Activated naive CD4-positive, alpha-beta T cell treated with anti-CD3 and anti-CD28 coated beads, Interleukin-2, amount 10 ng/mL, durations not matched to agents 7 days and 5 days (primary cell): ENCODE measurements at regions not wholly inside any gene's neighbourhood (a gene's known extent, or its start where the extent isn't known, plus 50 kb on each side); places are given as distances from the start of the nearest gene placed in this dataset.

Source experiments
- CTCF ChIA-PET: fragments of 350-600 bp; sonication (Branson Sonifier 250); formaldehyde crosslinking; loops from one replicate; lab custom pipeline; 2021; ENCODE audit warnings: antibody characterized with exemption; lab: Charles Lee
- DNase-seq: peaks from one replicate; pipeline ENCODE4 v3.0.0-alpha.2; 2020
- H3K27ac Mint-ChIP-seq: one replicate; pipeline ENCODE4 v1.8.0; 2021; ENCODE audit warnings: mild to moderate bottlenecking, moderate library complexity, mixed read lengths
- H3K27me3 Mint-ChIP-seq: one replicate; pipeline ENCODE4 v1.8.0; 2021; ENCODE audit warnings: mild to moderate bottlenecking, mixed read lengths
- H3K36me3 Mint-ChIP-seq: one replicate; pipeline ENCODE4 v1.8.0; 2021; ENCODE audit warnings: mixed read lengths
- H3K4me1 Mint-ChIP-seq: one replicate; pipeline ENCODE4 v1.8.0; 2021; ENCODE audit warnings: mixed read lengths
- H3K4me3 Mint-ChIP-seq: one replicate; pipeline ENCODE4 v1.8.0; 2021; ENCODE audit warnings: mild to moderate bottlenecking, moderate library complexity, mixed read lengths
- H3K9me3 Mint-ChIP-seq: one replicate; pipeline ENCODE4 v1.8.0; 2021; ENCODE audit warnings: mixed read lengths

GRCh38 chr4:3715855-3716630 is 50.1 kb upstream of the ADRA2C start:
- Mint-ChIP-seq H3K4me3 (no peak overlapping the region), H3K27ac (no peak overlapping the region), H3K36me3 (no peaks in the 10 kb centered on the region), H3K4me1 (no peaks in the 10 kb centered on the region), H3K9me3 (peaks cover 6% of the 10 kb centered on the region), H3K27me3 (peaks cover 4% of the 10 kb centered on the region)
- CTCF ChIA-PET: no interaction called here
- no peak for DNase-seq

- H3K9me3 Mint-ChIP-seq: peaks cover 6% of the 10 kb centered on the region
- no peaks in the 10 kb centered on the region for H3K36me3 Mint-ChIP-seq
- peaks cover 3% of the 10 kb centered on the region for H3K27me3 Mint-ChIP-seq
- DNase-seq: no peak
- no peak overlapping the region for H3K4me3 Mint-ChIP-seq
- no peak overlapping the region for H3K27ac Mint-ChIP-seq
- no peaks in the 10 kb centered on the region for H3K4me1 Mint-ChIP-seq
- CTCF ChIA-PET: no interaction called here
Measured at GRCh38 chr4:3715061-3715854, 50.9 kb upstream of the ADRA2C start.

- Mint-ChIP-seq H3K4me3 (no peak overlapping the region), H3K4me1 (no peaks in the 10 kb centered on the region), H3K9me3 (peaks cover 6% of the 10 kb centered on the region), H3K36me3 (no peaks in the 10 kb centered on the region), H3K27me3 (no peaks in the 10 kb centered on the region), H3K27ac (no peak overlapping the region)
- no peak for DNase-seq
- CTCF ChIA-PET: no interaction called here
Measured at GRCh38 chr4:3714642-3715001, 51.6 kb upstream of the ADRA2C start.

DNA sequence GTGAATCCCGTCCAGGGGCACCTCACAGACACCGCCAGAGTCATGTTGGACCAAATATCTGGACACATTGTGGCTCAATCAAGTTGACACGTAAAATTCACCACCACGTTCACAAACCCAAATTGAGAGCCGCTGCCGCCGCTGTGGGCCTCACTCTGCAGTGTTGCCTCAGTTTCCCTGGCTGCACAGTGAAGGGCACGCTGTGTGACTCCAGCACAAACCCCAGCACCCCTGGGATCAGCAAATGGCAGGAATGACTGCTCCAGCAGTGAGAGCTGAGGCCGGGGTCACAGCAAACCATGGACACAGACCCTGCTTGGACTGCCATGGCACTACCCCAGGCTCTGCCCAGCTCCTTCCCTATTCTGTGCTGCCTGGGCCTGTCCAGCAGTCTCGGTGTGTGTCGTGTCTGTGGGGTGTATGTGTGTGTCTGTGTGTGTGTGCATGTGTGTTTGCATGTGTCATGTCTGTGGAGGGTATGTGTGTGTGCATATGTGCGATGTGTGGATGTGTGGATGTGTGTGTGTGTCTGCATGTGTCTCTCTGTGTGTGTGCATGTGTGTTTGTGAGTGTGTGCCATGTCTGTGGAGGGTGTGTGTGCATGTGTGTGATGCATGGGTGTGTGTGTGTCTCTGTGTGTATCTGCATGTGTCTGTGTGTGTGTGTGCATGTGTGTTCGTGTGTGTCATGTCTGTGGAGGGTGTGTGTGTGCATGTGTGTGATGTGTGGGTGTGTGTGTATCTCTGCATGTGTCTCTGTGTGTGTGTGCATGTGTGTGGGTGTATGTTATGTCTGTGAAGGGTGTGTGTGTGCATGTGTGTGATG is 52.2 kb upstream of the ADRA2C start:
- DNase-seq: no peak
- Mint-ChIP-seq H3K9me3 (peaks cover 4% of the 10 kb centered on the region), H3K4me1 (no peaks in the 10 kb centered on the region), H3K27me3 (no peaks in the 10 kb centered on the region), H3K27ac (no peak overlapping the region), H3K4me3 (no peak overlapping the region), H3K36me3 (no peaks in the 10 kb centered on the region)
- CTCF ChIA-PET: no interaction called here

DNA sequence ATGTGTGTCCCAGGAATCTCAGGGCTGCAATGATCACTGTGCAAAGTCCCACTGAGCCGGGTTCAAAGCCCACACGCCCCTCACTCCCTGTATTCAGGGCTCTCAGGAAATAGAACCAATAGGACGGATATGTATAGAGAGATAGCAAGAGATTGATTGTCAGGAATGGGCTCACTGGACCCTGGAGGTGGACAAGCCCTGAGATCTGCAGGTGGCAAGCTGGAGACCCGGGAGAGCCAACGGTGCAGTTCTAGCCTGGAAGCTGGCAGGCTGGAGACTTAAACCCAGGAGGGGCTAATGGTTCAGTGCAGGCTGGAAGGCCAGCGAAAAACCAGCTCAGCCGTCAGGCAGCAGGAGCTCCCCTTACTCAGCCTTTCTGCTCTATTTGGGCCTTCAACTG is 52.8 kb upstream of the ADRA2C start:
- Mint-ChIP-seq H3K9me3 (no peaks in the 10 kb centered on the region), H3K4me3 (no peak overlapping the region), H3K4me1 (no peaks in the 10 kb centered on the region), H3K36me3 (no peaks in the 10 kb centered on the region), H3K27me3 (no peaks in the 10 kb centered on the region), H3K27ac (no peak overlapping the region)
- CTCF ChIA-PET: no interaction called here
- no peak for DNase-seq

- DNase-seq: no peak
- Mint-ChIP-seq H3K36me3 (no peaks in the 10 kb centered on the region), H3K9me3 (no peaks in the 10 kb centered on the region), H3K4me3 (no peak overlapping the region), H3K27ac (no peak overlapping the region), H3K27me3 (no peaks in the 10 kb centered on the region), H3K4me1 (no peaks in the 10 kb centered on the region)
- CTCF ChIA-PET: no interaction called here
Measured at GRCh38 chr4:3712936-3713335, 53.2 kb upstream of the ADRA2C start.

DNA sequence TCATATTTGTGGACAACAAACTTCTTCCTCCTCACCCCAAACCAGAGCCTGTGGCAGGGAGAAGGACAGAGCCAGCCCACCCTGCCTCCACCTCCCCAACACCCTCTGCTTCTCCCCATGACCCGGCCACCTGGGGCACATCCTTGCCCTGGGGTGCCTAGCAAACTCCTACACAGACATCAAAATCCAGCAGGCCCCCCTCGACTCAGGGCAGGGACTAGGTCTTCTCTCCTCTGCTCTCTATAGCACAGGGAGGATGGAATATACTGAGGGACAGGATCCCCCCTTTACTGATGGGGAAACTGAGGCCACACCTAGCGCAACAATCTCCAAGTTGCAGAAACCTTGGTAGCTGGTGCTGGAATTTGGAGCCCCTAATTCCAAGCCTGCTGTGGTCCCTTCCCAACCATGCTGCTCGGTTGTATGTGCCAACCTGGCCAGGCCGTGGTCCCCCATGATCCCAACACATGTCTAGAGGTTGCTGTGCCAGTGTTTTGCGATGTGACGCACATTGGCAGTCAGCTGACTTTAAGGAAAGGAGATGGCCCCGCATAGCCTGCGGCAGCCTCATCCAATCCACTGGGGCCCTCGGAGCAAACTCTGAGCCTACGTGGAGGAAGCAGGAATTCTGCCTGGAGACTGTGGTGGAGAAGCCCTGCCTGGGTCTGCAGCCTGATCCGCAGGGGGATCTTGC is 53.9 kb upstream of the ADRA2C start:
- no peaks in the 10 kb centered on the region for H3K9me3 Mint-ChIP-seq
- no peak overlapping the region for H3K4me3 Mint-ChIP-seq
- no peak overlapping the region for H3K27ac Mint-ChIP-seq
- no peak for DNase-seq
- no peaks in the 10 kb centered on the region for H3K27me3 Mint-ChIP-seq
- no peaks in the 10 kb centered on the region for H3K36me3 Mint-ChIP-seq
- CTCF ChIA-PET: no interaction called here
- no peaks in the 10 kb centered on the region for H3K4me1 Mint-ChIP-seq

GRCh38 chr4:3711183-3712111 is 54.7 kb upstream of the ADRA2C start:
- Mint-ChIP-seq H3K27ac (no peak overlapping the region), H3K4me3 (no peak overlapping the region), H3K9me3 (no peaks in the 10 kb centered on the region), H3K36me3 (no peaks in the 10 kb centered on the region), H3K4me1 (no peaks in the 10 kb centered on the region), H3K27me3 (no peaks in the 10 kb centered on the region)
- DNase-seq: no peak
- CTCF ChIA-PET: no interaction called here

- CTCF ChIA-PET: no interaction called here
- Mint-ChIP-seq H3K27ac (no peak overlapping the region), H3K9me3 (no peaks in the 10 kb centered on the region), H3K4me1 (no peaks in the 10 kb centered on the region), H3K36me3 (no peaks in the 10 kb centered on the region), H3K4me3 (no peak overlapping the region), H3K27me3 (peaks cover 4% of the 10 kb centered on the region)
- no peak for DNase-seq
Measured at GRCh38 chr4:3710451-3711182, 55.6 kb upstream of the ADRA2C start.

GRCh38 chr4:3709846-3710441 is 56.2 kb upstream of the ADRA2C start:
- H3K36me3 Mint-ChIP-seq: no peaks in the 10 kb centered on the region
- CTCF ChIA-PET: no interaction called here
- no peak for DNase-seq
- H3K27ac Mint-ChIP-seq: no peak overlapping the region
- H3K9me3 Mint-ChIP-seq: no peaks in the 10 kb centered on the region
- H3K4me1 Mint-ChIP-seq: no peaks in the 10 kb centered on the region
- H3K27me3 Mint-ChIP-seq: peaks cover 4% of the 10 kb centered on the region
- no peak overlapping the region for H3K4me3 Mint-ChIP-seq

- DNase-seq: no peak
- H3K27me3 Mint-ChIP-seq: peaks cover 6% of the 10 kb centered on the region
- H3K9me3 Mint-ChIP-seq: no peaks in the 10 kb centered on the region
- CTCF ChIA-PET: no interaction called here
- H3K4me1 Mint-ChIP-seq: no peaks in the 10 kb centered on the region
- no peaks in the 10 kb centered on the region for H3K36me3 Mint-ChIP-seq
- H3K4me3 Mint-ChIP-seq: no peak overlapping the region
- H3K27ac Mint-ChIP-seq: no peak overlapping the region
Measured at GRCh38 chr4:3709061-3709845, 56.9 kb upstream of the ADRA2C start.

DNA sequence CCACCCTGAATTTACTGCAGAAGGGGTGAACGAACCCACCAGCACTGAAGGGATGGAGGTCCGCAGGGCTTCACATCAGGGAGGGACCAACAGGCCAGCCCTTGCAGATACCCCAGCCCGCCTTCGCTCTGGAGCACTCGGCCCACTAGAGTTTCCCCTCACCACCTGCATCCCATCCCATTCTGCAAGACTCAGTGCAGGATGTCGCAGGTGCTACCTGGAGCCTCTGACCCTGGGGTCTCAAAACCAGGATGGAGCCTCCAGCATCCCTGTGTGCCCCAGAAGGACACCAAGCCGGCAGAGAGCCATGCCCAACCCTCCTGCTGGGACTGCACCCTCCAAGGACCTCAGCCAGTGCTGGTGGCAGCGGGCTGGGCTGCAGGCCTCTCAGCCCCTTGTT is 57.6 kb upstream of the ADRA2C start:
- no peaks in the 10 kb centered on the region for H3K4me1 Mint-ChIP-seq
- no peaks in the 10 kb centered on the region for H3K9me3 Mint-ChIP-seq
- no peak overlapping the region for H3K4me3 Mint-ChIP-seq
- no peaks in the 10 kb centered on the region for H3K36me3 Mint-ChIP-seq
- H3K27me3 Mint-ChIP-seq: peaks cover 13% of the 10 kb centered on the region
- no peak for DNase-seq
- no peak overlapping the region for H3K27ac Mint-ChIP-seq
- CTCF ChIA-PET: no interaction called here
